Kidney (tissue), 13 donors: ENCODE measurements at regions not wholly inside any gene's neighbourhood (a gene's known extent, or its start where the extent isn't known, plus 50 kb on each side); places are given as distances from the start of the nearest gene placed in this dataset.

ENCODE experiments used
- DNase-seq, 5 donors: peaks; one replicate each; pipeline ENCODE4 v3.0.0-alpha.2; 2013 to 2020
- FAIRE-seq: peaks from 2 replicates; lab custom pipeline; 2012; peaks lifted over from hg19 to GRCh38; lab: Jason Lieb, UNC
- H3K27ac ChIP-seq, 2 donors: one replicate each; pipeline ENCODE4 v1.7.0; 2013; ENCODE audit warnings: low read depth in 2 of 2, low read length in 2 of 2, inconsistent platforms in 1 of 2
- H3K27me3 ChIP-seq: one replicate; pipeline ENCODE4 v1.7.1; 2013; ENCODE audit warnings: low read length, inconsistent platforms; ENCODE audit not compliant: control insufficient read depth, insufficient read depth
- H3K36me3 ChIP-seq, 3 donors: one replicate each; pipeline versions ENCODE4 v1.7.0 to v1.7.1; 2013; ENCODE audit warnings: low read length in 3 of 3, control low read depth in 1 of 3, inconsistent platforms in 1 of 3; ENCODE audit not compliant: insufficient read depth in 3 of 3, control insufficient read depth in 2 of 3
- H3K4me1 ChIP-seq, 3 donors: one replicate each; pipeline versions ENCODE4 v1.7.0 to v1.7.1; 2013; ENCODE audit warnings: low read length in 3 of 3, inconsistent platforms in 1 of 3, low read depth in 1 of 3; ENCODE audit not compliant: control insufficient read depth in 2 of 3, insufficient read depth in 2 of 3
- H3K4me3 ChIP-seq, 3 donors: one replicate each; pipeline versions ENCODE4 v1.7.0 to v1.8.1; 2013; ENCODE audit warnings: low read length in 3 of 3, control low read depth in 1 of 3, inconsistent platforms in 1 of 3
- H3K9ac ChIP-seq, 3 donors: one replicate each; pipeline versions ENCODE4 v1.7.0 to v1.7.1; 2013; ENCODE audit warnings: low read length in 3 of 3, control low read depth in 1 of 3, inconsistent platforms in 1 of 3
- H3K9me3 ChIP-seq, 3 donors: one replicate each; pipeline versions ENCODE4 v1.7.0 to v1.7.1; 2013; ENCODE audit warnings: low read length in 3 of 3, control low read depth in 1 of 3, inconsistent platforms in 1 of 3; ENCODE audit not compliant: control insufficient read depth in 2 of 3, insufficient read depth in 1 of 3
- intact Hi-C: fragments of 100-400 bp; cut with DNase I; formaldehyde crosslinking; loops from one replicate; pipeline ENCODE4 v1.11.1; 2022
- TF ChIP-seq, protein P1 (sequence below): IDR thresholded peaks from 3 replicates; pipeline ENCODE4 v1.5.1; 2012; ENCODE audit warnings: mild to moderate bottlenecking, moderate library complexity, borderline replicate concordance; ENCODE audit not compliant: insufficient read depth; ENCODE audit errors: extremely low read depth
- donor health status: control.
- donor health status: control.
- donor health status: control.
- donor health status: control.
- donor health status: control.
- donor health status: DM: yes; HTN: yes; CAD: no.
- donor health status: Normal renal cell carcinoma (clear cell type).

DNA sequence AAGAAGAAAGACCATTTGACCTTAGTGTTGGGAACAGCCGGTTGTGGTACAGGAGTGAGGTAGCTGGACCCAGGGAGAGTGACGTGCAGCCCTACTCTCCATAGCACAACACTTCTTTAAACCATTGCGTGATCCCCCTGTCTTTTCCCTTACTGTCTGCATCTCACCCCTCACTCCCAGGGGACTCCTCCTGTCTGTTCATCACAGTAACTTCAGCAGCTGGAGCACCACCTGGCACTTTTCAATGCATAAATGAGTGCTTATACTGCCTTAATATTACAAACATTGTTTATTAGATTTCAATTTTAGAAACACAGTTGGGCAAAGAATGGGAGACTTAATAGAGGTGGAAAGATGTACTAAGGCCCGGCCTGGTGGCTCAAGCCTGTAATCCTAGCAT is 285.5 kb downstream of the UQCRFS1 start:
- H3K4me3 ChIP-seq = no peak overlapping the region
- intact Hi-C loops = no loop called here
- no peaks in the 10 kb centered on the region for H3K9me3 ChIP-seq
- H3K36me3 ChIP-seq = no peaks in the 10 kb centered on the region
- FAIRE-seq (no peak), DNase-seq (no peak)
- H3K27me3 ChIP-seq = no peaks in the 10 kb centered on the region
- TF ChIP-seq, protein P1, sequence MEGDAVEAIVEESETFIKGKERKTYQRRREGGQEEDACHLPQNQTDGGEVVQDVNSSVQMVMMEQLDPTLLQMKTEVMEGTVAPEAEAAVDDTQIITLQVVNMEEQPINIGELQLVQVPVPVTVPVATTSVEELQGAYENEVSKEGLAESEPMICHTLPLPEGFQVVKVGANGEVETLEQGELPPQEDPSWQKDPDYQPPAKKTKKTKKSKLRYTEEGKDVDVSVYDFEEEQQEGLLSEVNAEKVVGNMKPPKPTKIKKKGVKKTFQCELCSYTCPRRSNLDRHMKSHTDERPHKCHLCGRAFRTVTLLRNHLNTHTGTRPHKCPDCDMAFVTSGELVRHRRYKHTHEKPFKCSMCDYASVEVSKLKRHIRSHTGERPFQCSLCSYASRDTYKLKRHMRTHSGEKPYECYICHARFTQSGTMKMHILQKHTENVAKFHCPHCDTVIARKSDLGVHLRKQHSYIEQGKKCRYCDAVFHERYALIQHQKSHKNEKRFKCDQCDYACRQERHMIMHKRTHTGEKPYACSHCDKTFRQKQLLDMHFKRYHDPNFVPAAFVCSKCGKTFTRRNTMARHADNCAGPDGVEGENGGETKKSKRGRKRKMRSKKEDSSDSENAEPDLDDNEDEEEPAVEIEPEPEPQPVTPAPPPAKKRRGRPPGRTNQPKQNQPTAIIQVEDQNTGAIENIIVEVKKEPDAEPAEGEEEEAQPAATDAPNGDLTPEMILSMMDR = no peak
- H3K9ac ChIP-seq = no peak overlapping the region
- no peak overlapping the region for H3K27ac ChIP-seq
- no peaks in the 10 kb centered on the region for H3K4me1 ChIP-seq

DNA sequence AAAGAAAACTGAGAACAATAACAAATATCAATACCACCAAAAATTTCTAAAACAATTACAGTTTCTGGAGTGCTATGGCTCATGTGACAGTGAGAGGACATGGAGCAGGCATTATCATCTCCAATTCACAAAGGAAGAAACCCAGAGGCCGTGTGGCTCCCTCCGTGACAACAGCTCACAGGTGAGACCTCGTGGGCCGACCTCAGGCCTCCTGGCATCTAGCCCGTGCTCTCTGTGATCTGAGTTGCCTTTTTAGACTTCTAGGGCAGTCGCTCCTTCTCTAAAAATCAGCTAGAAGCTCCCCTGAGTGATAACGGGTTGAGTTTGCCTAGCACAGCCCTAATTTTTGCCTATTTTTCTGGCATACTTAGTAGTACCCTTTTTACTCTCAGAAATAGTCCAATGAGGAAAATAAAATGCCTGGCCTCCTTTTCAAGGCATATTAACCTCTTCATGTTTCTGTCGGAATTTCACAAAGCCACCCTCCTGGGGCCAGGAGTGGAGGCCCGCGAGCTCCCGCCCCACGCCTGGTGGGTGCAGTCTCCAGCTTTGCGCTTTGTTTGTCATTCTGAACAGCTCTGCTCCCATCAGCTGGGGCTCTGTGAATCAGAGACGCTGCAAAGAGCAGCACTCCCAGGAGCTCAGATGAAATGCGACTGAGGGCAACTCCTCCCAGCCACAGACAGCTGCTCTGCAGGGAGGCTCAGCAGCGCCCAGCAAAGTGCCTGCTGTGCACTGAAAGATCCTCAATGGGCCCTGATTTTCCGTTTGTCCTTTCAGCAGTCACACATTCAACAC is 292.5 kb downstream of the UQCRFS1 start:
- H3K27me3 ChIP-seq = no peaks in the 10 kb centered on the region
- H3K36me3 ChIP-seq = no peaks in the 10 kb centered on the region
- H3K4me1 ChIP-seq = no peaks in the 10 kb centered on the region
- no peaks in the 10 kb centered on the region for H3K9me3 ChIP-seq
- H3K9ac ChIP-seq = no peak overlapping the region
- H3K27ac ChIP-seq = no peak overlapping the region
- FAIRE-seq = no peak
- intact Hi-C loops = no loop called here
- DNase-seq = peak in 1 of 5 donors; percentile 19
- TF ChIP-seq, protein P1 = no peak
- no peak overlapping the region for H3K4me3 ChIP-seq

DNA sequence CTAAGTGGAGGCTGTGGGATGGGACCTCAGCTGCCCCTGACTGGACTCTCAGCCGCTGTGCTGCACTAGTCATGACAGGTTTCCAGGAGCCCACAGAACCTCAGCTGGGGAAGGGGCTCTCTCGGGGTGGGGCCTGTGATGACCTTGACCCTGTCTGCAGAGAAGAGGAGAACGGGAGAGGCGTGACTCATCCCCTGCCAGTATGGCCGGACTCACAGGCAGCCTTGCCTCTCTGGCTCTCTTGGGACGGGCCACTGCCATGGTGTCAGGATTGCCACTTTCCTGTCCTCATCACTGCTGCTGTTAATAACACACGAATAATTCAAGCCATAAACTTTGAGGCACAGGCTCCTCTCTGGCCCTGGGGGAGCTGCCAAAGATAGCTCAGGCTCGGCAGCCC is 295.3 kb downstream of the UQCRFS1 start:
- H3K9ac ChIP-seq = no peak overlapping the region
- TF ChIP-seq, protein P1 = no peak
- no peak overlapping the region for H3K4me3 ChIP-seq
- H3K27ac ChIP-seq = no peak overlapping the region
- no peaks in the 10 kb centered on the region for H3K9me3 ChIP-seq
- no peaks in the 10 kb centered on the region for H3K27me3 ChIP-seq
- no peaks in the 10 kb centered on the region for H3K4me1 ChIP-seq
- intact Hi-C loops = no loop called here
- peak in 1 of 5 donors; percentile 19 for DNase-seq
- FAIRE-seq = no peak
- H3K36me3 ChIP-seq = no peaks in the 10 kb centered on the region
